Smooth muscle cell (in vitro differentiated cells): ENCODE measurements at regions not wholly inside any gene's neighbourhood (a gene's known extent, or its start where the extent isn't known, plus 50 kb on each side); places are given as distances from the start of the nearest gene placed in this dataset.

ENCODE experiments used
- DNase-seq: peaks from one replicate; lab custom pipeline; 2025; ENCODE audit not compliant: unreplicated experiment; lab: John Stamatoyannopoulos, UW
- H2AFZ ChIP-seq: fragments of 200-600 bp; sonication (generic); 2 replicates; pipeline ENCODE4 v1.6.0; 2016; ENCODE audit warnings: antibody characterized with exemption, low read depth, mild to moderate bottlenecking
- H3F3A ChIP-seq: fragments of 200-600 bp; sonication (generic); 2 replicates; pipeline ENCODE4 v1.6.0; 2017; ENCODE audit warnings: antibody characterized with exemption, low read depth
- H3K27ac ChIP-seq: fragments of 200-600 bp; sonication (generic); 2 replicates; pipeline ENCODE4 v1.5.1; 2016; ENCODE audit warnings: low read depth, mild to moderate bottlenecking
- H3K27me3 ChIP-seq: fragments of 200-600 bp; sonication (generic); 2 replicates; pipeline ENCODE4 v1.6.1; 2016; ENCODE audit warnings: low read depth, mild to moderate bottlenecking
- H3K36me3 ChIP-seq: fragments of 200-600 bp; sonication (generic); 2 replicates; pipeline ENCODE4 v1.5.1; 2016; ENCODE audit warnings: low read depth
- H3K4me1 ChIP-seq: fragments of 200-600 bp; sonication (generic); 2 replicates; pipeline ENCODE4 v1.5.1; 2016; ENCODE audit warnings: low read depth
- H3K4me2 ChIP-seq: fragments of 200-600 bp; sonication (generic); 2 replicates; pipeline ENCODE4 v1.6.0; 2016; ENCODE audit warnings: mild to moderate bottlenecking
- H3K4me3 ChIP-seq: fragments of 200-600 bp; sonication (generic); 2 replicates; pipeline ENCODE4 v1.5.1; 2016; ENCODE audit warnings: mild to moderate bottlenecking
- H3K79me2 ChIP-seq: fragments of 200-600 bp; sonication (generic); 2 replicates; pipeline ENCODE4 v1.6.0; 2016; ENCODE audit warnings: low read depth, mild to moderate bottlenecking
- H3K9ac ChIP-seq: fragments of 200-600 bp; sonication (generic); 2 replicates; pipeline ENCODE4 v1.6.0; 2016; ENCODE audit warnings: low read depth
- H3K9me3 ChIP-seq: fragments of 200-600 bp; sonication (generic); replicated peaks from 2 replicates; pipeline ENCODE4 v1.5.1; 2016; ENCODE audit warnings: low read depth
- H4K20me1 ChIP-seq: fragments of 200-600 bp; sonication (generic); 2 replicates; pipeline ENCODE4 v1.6.0; 2016; ENCODE audit warnings: low read depth
- CTCF ChIP-seq: fragments of 200-600 bp; sonication (generic); IDR thresholded peaks from 2 replicates; pipeline ENCODE4 v1.5.1; 2017; ENCODE audit warnings: borderline replicate concordance, mild to moderate bottlenecking, antibody characterized with exemption; ENCODE audit not compliant: insufficient read depth, poor library complexity, severe bottlenecking
- WGBS: methylation state at CpG from one replicate; pipeline ENCODE4 v1.1.7; 2016; ENCODE audit warnings: low lambda C conversion rate; 5-methylcytosine and 5-hydroxymethylcytosine counted together

- H3K9me3 ChIP-seq, result no peaks in the 10 kb centered on the region
- H3F3A ChIP-seq, result no peaks in the 10 kb centered on the region
- no peak overlapping the region for H2AFZ ChIP-seq
- no peak for DNase-seq
- H3K9ac ChIP-seq, result no peak overlapping the region
- H3K36me3 ChIP-seq, result no peaks in the 10 kb centered on the region
- no peak overlapping the region for H3K4me3 ChIP-seq
- H3K27ac ChIP-seq, result no peak overlapping the region
- H3K4me2 ChIP-seq, result no peak overlapping the region
- H3K27me3 ChIP-seq, result no peaks in the 10 kb centered on the region
- H3K4me1 ChIP-seq, result no peaks in the 10 kb centered on the region
- 88% methylated on average over 4 of the region's 4 CpGs for WGBS
- no peaks in the 10 kb centered on the region for H3K79me2 ChIP-seq
- H4K20me1 ChIP-seq, result no peaks in the 10 kb centered on the region
- TF ChIP-seq CTCF, result no peak
Measured at GRCh38 chr11:80109652-80110051, 668.8 kb upstream of the TENM4 start.

GRCh38 chr11:80109031-80109430, 668.2 kb upstream of the TENM4 start:
- DNase-seq, result no peak
- Histone ChIP-seq H2AFZ (no peak overlapping the region), H3K27me3 (no peaks in the 10 kb centered on the region), H3K36me3 (no peaks in the 10 kb centered on the region), H3K4me3 (no peak overlapping the region), H4K20me1 (no peaks in the 10 kb centered on the region), H3K9me3 (no peaks in the 10 kb centered on the region), H3K4me2 (no peak overlapping the region), H3K9ac (no peak overlapping the region), H3K27ac (no peak overlapping the region), H3F3A (no peaks in the 10 kb centered on the region), H3K79me2 (no peaks in the 10 kb centered on the region), H3K4me1 (no peaks in the 10 kb centered on the region)
- WGBS, result 74% methylated on average over 3 of the region's 3 CpGs
- no peak for TF ChIP-seq CTCF

GRCh38 chr11:80107415-80107814, 666.6 kb upstream of the TENM4 start:
- H3F3A ChIP-seq, result no peaks in the 10 kb centered on the region
- 81% methylated on average over 1 of the region's 1 CpG for WGBS
- no peaks in the 10 kb centered on the region for H3K9me3 ChIP-seq
- no peak overlapping the region for H3K27ac ChIP-seq
- H3K27me3 ChIP-seq, result no peaks in the 10 kb centered on the region
- H3K4me1 ChIP-seq, result no peaks in the 10 kb centered on the region
- H4K20me1 ChIP-seq, result no peaks in the 10 kb centered on the region
- H3K9ac ChIP-seq, result no peak overlapping the region
- H3K4me3 ChIP-seq, result no peak overlapping the region
- H3K4me2 ChIP-seq, result no peak overlapping the region
- no peak overlapping the region for H2AFZ ChIP-seq
- no peaks in the 10 kb centered on the region for H3K79me2 ChIP-seq
- TF ChIP-seq CTCF, result no peak
- DNase-seq, result no peak
- H3K36me3 ChIP-seq, result no peaks in the 10 kb centered on the region

GRCh38 chr11:80104191-80104590, 663.4 kb upstream of the TENM4 start:
- no peak overlapping the region for H3K4me2 ChIP-seq
- no peak for TF ChIP-seq CTCF
- no peaks in the 10 kb centered on the region for H3K27me3 ChIP-seq
- no peaks in the 10 kb centered on the region for H4K20me1 ChIP-seq
- H3K9ac ChIP-seq, result no peak overlapping the region
- H3K4me1 ChIP-seq, result no peaks in the 10 kb centered on the region
- WGBS, result 93% methylated on average over 4 of the region's 4 CpGs
- no peaks in the 10 kb centered on the region for H3F3A ChIP-seq
- no peak for DNase-seq
- H3K36me3 ChIP-seq, result no peaks in the 10 kb centered on the region
- no peak overlapping the region for H3K4me3 ChIP-seq
- peak overlapping the region; percentile 30 for H3K27ac ChIP-seq
- no peaks in the 10 kb centered on the region for H3K79me2 ChIP-seq
- H3K9me3 ChIP-seq, result no peaks in the 10 kb centered on the region
- H2AFZ ChIP-seq, result no peak overlapping the region
